ENCODE measurements at regions not wholly inside any gene's neighbourhood (a gene's known extent, or its start where the extent isn't known, plus 50 kb on each side); places are given as distances from the start of the nearest gene placed in this dataset.

DNA sequence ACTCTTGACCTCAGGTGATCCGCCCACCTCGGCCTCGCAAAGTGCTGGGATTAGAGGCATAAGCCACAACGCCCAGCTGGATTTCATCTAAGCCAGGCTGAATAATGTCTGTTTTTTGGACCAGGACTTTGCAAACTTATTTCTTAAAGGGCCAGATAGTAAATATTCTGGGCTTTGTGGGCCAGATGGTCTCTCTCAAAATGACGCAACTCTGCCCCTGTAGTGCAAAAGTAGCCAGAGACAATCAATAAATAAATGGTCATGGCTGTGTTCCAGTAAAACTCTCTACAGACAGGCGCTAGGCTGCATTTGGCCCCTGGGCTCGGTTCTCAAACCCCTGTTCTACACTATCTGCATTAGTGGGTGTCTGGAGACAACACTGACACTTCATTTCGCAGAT, 121.9 kb upstream of the CDH13 start:
- TF ChIP-seq, protein P1, sequence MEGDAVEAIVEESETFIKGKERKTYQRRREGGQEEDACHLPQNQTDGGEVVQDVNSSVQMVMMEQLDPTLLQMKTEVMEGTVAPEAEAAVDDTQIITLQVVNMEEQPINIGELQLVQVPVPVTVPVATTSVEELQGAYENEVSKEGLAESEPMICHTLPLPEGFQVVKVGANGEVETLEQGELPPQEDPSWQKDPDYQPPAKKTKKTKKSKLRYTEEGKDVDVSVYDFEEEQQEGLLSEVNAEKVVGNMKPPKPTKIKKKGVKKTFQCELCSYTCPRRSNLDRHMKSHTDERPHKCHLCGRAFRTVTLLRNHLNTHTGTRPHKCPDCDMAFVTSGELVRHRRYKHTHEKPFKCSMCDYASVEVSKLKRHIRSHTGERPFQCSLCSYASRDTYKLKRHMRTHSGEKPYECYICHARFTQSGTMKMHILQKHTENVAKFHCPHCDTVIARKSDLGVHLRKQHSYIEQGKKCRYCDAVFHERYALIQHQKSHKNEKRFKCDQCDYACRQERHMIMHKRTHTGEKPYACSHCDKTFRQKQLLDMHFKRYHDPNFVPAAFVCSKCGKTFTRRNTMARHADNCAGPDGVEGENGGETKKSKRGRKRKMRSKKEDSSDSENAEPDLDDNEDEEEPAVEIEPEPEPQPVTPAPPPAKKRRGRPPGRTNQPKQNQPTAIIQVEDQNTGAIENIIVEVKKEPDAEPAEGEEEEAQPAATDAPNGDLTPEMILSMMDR (conservative IDR thresholded peaks at IDR 0.05; ENCODE audit: low read depth, low read length), result no peak
- no peak for DNase-seq (ENCODE audit: low read depth)
- no peak overlapping the region for H3K4me3 ChIP-seq (ENCODE audit: low read length)

DNA sequence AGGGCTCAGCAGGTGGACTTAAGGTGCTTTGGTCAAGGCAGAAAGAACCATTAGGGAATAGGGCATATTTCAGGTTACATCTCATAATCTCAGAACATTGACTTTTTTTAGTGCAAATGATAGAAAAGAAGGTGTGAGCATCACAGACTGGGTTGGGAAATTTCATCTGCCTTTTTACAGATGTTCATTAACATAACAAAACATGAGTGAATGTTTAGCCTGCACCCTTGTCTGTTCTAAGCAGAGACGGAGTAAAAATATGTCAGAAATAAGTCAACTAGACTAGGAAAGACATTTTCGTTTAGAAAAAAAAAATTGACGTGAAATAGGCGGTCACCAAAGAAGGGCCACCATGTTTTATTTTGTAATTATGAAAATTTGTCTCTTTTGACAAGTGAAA, 127.5 kb upstream of the CDH13 start:
- H3K4me3 ChIP-seq (ENCODE audit: low read length), result no peak overlapping the region
- no peak for DNase-seq (ENCODE audit: low read depth)
- TF ChIP-seq, protein P1 (conservative IDR thresholded peaks at IDR 0.05; ENCODE audit: low read depth, low read length), result no peak

DNA sequence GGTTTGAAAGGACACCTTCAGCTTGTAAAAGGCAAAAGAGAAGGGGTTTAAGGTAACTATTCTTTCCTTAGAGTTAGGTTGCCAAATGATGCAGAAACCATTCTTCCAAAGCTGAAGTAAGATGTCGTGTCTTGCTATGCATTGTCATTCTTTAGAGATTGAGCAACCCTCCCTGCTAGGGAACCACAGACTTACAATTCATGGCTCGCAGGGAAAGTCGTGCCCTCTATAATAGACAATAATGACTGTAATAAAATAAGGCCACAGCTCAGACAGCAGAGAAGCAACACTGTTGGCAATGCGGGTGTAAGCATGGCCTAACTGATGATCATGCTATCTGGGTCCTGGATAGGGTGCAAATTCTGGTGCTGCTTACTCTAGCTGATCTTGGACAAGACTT, 129.6 kb upstream of the CDH13 start:
- DNase-seq (ENCODE audit: low read depth), result no peak
- TF ChIP-seq, protein P1 (conservative IDR thresholded peaks at IDR 0.05; ENCODE audit: low read depth, low read length), result no peak
- H3K4me3 ChIP-seq (ENCODE audit: low read length), result no peak overlapping the region

DNA sequence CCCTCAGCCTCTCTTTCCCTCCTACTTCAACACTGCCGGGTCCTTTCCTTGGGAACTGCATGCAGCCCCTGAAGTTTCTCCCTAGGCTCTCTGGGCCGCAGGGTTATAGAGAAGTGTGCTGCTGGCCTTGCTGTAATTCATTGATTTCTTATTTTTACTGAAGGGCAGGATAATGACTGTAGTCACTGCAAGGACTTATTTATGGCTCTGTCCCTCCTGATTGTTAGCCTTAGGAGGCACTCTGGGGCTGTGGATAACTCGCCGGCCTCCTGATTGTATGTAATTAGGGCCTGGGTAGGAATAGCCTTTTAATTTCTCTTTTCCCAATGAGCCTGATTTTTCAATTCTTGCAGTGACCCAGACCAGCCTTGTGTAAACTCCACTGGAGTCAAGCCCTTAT, 138.3 kb upstream of the CDH13 start:
- TF ChIP-seq, protein P1 (conservative IDR thresholded peaks at IDR 0.05; ENCODE audit: low read depth, low read length), result no peak
- H3K4me3 ChIP-seq (ENCODE audit: low read length), result no peak overlapping the region
- no peak for DNase-seq (ENCODE audit: low read depth)

DNA sequence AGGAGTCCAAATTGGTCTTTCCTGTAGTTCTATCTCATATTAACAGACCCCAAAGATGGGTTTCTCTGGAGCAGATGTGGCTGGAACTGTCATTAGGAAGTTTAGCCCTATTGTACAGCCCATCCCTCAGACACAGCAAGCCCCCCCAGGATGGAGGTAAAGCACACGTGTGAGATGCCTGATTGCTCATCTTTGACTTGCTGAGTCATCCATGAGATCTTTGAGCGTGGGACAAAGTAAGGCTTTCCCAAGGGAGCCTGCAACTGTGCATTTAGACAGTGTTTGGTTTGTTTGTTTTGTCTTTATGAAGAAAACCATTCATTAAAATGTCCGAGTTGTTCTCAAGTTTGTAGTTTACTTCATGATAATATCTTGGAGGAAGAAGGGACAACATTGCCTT, 145.3 kb upstream of the CDH13 start:
- no peak for DNase-seq (ENCODE audit: low read depth)
- no peak overlapping the region for H3K4me3 ChIP-seq (ENCODE audit: low read length)

DNA sequence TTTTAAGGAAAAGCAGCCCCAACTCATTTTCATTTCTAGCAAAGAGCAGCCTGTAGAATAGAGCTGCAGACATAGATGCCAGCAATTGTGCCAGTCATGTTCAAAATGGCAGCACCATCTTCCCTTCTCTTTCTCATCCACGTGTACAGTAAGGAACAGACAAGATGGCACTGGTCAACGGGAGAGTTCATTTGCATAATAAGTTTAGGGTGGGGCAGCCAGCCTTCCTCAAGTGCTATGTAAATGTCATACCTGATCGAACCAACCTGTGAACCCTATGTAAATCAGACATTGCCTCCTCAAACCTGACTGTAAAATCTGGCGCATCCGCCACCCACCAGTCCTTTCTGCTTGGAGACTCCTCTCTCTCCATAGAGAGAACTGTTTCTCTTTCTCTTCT, 150.0 kb upstream of the CDH13 start:
- DNase-seq (ENCODE audit: low read depth), result no peak
- no peak overlapping the region for H3K4me3 ChIP-seq (ENCODE audit: low read length)
- TF ChIP-seq, protein P1 (conservative IDR thresholded peaks at IDR 0.05; ENCODE audit: low read depth, low read length), result no peak

More for the DNA sequence above, 145.3 kb upstream of the CDH13 start:
- TF ChIP-seq, protein P1 (conservative IDR thresholded peaks at IDR 0.05; ENCODE audit: low read depth, low read length), result no peak

DNA sequence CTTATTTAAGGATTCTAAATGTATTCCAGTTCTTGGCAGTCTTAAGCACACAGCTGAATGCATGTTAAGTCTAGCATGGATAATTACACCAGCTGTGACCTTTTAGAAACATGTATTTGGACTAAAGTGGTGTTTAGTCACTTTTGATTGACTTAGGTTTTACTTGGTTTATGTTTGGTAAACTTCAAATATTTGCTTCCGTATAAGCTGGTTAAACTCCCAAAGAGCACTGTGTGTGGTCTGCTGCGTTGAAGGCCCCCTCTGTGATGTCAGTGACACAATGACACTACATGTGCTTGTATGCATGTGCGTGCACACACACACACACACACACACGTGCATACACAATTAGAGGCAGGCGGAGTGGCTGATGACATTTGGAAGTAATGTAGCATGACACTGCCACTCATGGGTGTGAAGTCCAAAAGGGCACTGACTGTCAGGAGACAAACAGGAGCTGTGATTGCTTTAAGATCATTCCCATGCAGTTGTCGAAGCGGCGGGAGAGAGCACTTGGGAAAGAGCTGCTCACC, 156.1 kb upstream of the CDH13 start:
- no peak overlapping the region for H3K4me3 ChIP-seq (ENCODE audit: low read length)
- peak; percentile 12 for DNase-seq (ENCODE audit: low read depth)
- TF ChIP-seq, protein P1 (conservative IDR thresholded peaks at IDR 0.05; ENCODE audit: low read depth, low read length), result no peak

Data from retinal pigment epithelial cell (primary cell).